Keratinocyte (primary cell): ENCODE measurements at regions not wholly inside any gene's neighbourhood (a gene's known extent, or its start where the extent isn't known, plus 50 kb on each side); places are given as distances from the start of the nearest gene placed in this dataset.

Source experiments
- DNase-seq: peaks from one replicate; pipeline ENCODE4 v3.0.0-alpha.2; 2011; ENCODE audit warnings: low read depth, missing footprints, low spot score
- FAIRE-seq: peaks from 2 replicates; lab custom pipeline; 2011; peaks lifted over from hg19 to GRCh38; lab: Jason Lieb, UNC
- H2AFZ ChIP-seq: 2 replicates; pipeline ENCODE4 v1.6.0; 2012; ENCODE audit warnings: low read length, control low read depth, inconsistent platforms; ENCODE audit not compliant: control insufficient read depth
- H3K27ac ChIP-seq: 2 replicates; pipeline ENCODE4 v1.5.1; 2011; ENCODE audit warnings: low read length; ENCODE audit not compliant: control insufficient read depth, insufficient read depth
- H3K27me3 ChIP-seq: 3 replicates; pipeline ENCODE4 v1.6.0; 2011; ENCODE audit warnings: low read length; ENCODE audit not compliant: control insufficient read depth, insufficient read depth; ENCODE audit errors: extremely low read depth
- H3K36me3 ChIP-seq, 2 experiments: 2 replicates in 1 of 2; 3 replicates in 1 of 2; pipeline ENCODE4 v1.5.1; 2011; ENCODE audit warnings: low read length in 2 of 2, mild to moderate bottlenecking in 1 of 2; ENCODE audit not compliant: control insufficient read depth in 2 of 2, insufficient read depth in 2 of 2; ENCODE audit errors: extremely low read depth in 1 of 2
- H3K4me1 ChIP-seq: 3 replicates; pipeline ENCODE4 v1.5.1; 2011; ENCODE audit warnings: low read length; ENCODE audit not compliant: control insufficient read depth, insufficient read depth; ENCODE audit errors: extremely low read depth
- H3K4me2 ChIP-seq: 3 replicates; pipeline ENCODE4 v1.6.0; 2011; ENCODE audit warnings: low read depth, low read length; ENCODE audit not compliant: control insufficient read depth, insufficient read depth; ENCODE audit errors: extremely low read depth
- H3K4me3 ChIP-seq, 3 experiments: fragments of 200-600 bp in 1 of 3; sonication (generic) in 1 of 3; 2 replicates in 2 of 3; 3 replicates in 1 of 3; pipeline ENCODE4 v1.5.1; 2011 to 2016; ENCODE audit warnings: low read length in 3 of 3, mild to moderate bottlenecking in 3 of 3, control low read depth in 2 of 3, inconsistent platforms in 1 of 3, low read depth in 1 of 3, mixed read lengths in 1 of 3, mixed run types in 1 of 3, moderate library complexity in 1 of 3; ENCODE audit not compliant: control insufficient read depth in 2 of 3, insufficient read depth in 2 of 3; ENCODE audit errors: extremely low read depth in 1 of 3
- H3K79me2 ChIP-seq: 2 replicates; pipeline ENCODE4 v1.6.0; 2012; ENCODE audit warnings: low read length; ENCODE audit not compliant: control insufficient read depth, insufficient read depth
- H3K9ac ChIP-seq: 3 replicates; pipeline ENCODE4 v1.6.0; 2011; ENCODE audit warnings: low read length; ENCODE audit not compliant: control insufficient read depth, insufficient read depth; ENCODE audit errors: extremely low read depth
- H3K9me1 ChIP-seq: 3 replicates; pipeline ENCODE4 v1.6.0; 2011; ENCODE audit warnings: low read length; ENCODE audit not compliant: control insufficient read depth, insufficient read depth; ENCODE audit errors: extremely low read depth
- H3K9me3 ChIP-seq: 2 replicates; pipeline ENCODE4 v1.5.1; 2012; ENCODE audit warnings: low read depth, low read length; ENCODE audit not compliant: control insufficient read depth
- H4K20me1 ChIP-seq: 3 replicates; pipeline ENCODE4 v1.6.0; 2011; ENCODE audit warnings: low read length; ENCODE audit not compliant: control insufficient read depth, insufficient read depth; ENCODE audit errors: extremely low read depth
- EZH2 ChIP-seq: IDR thresholded peaks from one replicate; pipeline ENCODE4 v1.6.1; 2012; ENCODE audit warnings: inconsistent platforms, mild to moderate bottlenecking, low read length, moderate library complexity
- dilution Hi-C: fragments of 300-500 bp; cut with MboI; formaldehyde crosslinking; loops from one replicate; pipeline ENCODE4 v1.7.0; 2020; ENCODE audit warnings: low sequenced_read_pairs; ENCODE audit not compliant: extremely low pct_ligation_motif_present
- TF ChIP-seq, protein P1 (sequence below), 3 experiments: IDR thresholded peaks in 1 of 3; conservative IDR thresholded peaks in 1 of 3; optimal IDR thresholded peaks in 1 of 3; 2 replicates in 2 of 3; 3 replicates in 1 of 3; pipeline versions ENCODE3 to v1.5.1; 2011; ENCODE audit warnings: low read length in 3 of 3, mild to moderate bottlenecking in 3 of 3, moderate library complexity in 2 of 3, control low read depth in 1 of 3, inconsistent platforms in 1 of 3; ENCODE audit not compliant: insufficient read depth in 2 of 3; ENCODE audit errors: extremely low read depth in 1 of 3

DNA sequence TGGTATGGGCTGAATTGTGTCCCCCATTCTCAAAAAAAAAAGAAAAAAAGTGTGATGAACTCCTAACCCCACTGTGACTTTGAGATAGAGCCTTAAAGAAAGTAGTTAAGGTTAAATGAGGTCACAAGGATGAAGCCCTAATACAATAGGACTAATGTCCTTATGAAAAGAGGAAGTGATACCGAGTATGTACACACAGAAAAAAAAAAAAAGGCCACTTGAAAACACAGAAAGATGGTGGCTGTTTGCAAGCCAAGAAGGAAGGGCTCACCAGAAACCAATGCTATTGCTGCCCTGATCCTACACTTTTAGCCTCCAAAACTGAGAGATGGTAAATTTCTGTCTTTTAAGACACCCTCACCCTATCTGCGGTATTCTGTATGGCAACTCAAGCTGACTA is 955.6 kb downstream of the PCDH17 start:
- Histone ChIP-seq H3K4me1 (no peaks in the 10 kb centered on the region), H3K4me2 (no peak overlapping the region), H3K4me3 (no peak overlapping the region), H2AFZ (no peak overlapping the region), H4K20me1 (no peaks in the 10 kb centered on the region), H3K27ac (no peak overlapping the region), H3K27me3 (no peaks in the 10 kb centered on the region), H3K9ac (no peak overlapping the region), H3K9me3 (no peaks in the 10 kb centered on the region), H3K36me3 (no peaks in the 10 kb centered on the region), H3K9me1 (no peaks in the 10 kb centered on the region), H3K79me2 (no peaks in the 10 kb centered on the region)
- dilution Hi-C loops: no loop called here
- DNase-seq (no peak), FAIRE-seq (no peak)
- TF ChIP-seq EZH2: no peak
- TF ChIP-seq, protein P1, sequence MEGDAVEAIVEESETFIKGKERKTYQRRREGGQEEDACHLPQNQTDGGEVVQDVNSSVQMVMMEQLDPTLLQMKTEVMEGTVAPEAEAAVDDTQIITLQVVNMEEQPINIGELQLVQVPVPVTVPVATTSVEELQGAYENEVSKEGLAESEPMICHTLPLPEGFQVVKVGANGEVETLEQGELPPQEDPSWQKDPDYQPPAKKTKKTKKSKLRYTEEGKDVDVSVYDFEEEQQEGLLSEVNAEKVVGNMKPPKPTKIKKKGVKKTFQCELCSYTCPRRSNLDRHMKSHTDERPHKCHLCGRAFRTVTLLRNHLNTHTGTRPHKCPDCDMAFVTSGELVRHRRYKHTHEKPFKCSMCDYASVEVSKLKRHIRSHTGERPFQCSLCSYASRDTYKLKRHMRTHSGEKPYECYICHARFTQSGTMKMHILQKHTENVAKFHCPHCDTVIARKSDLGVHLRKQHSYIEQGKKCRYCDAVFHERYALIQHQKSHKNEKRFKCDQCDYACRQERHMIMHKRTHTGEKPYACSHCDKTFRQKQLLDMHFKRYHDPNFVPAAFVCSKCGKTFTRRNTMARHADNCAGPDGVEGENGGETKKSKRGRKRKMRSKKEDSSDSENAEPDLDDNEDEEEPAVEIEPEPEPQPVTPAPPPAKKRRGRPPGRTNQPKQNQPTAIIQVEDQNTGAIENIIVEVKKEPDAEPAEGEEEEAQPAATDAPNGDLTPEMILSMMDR (optimal IDR thresholded peaks at IDR 0.05 in 1 of 3, IDR thresholded peaks at IDR 0.05 in 1 of 3, conservative IDR thresholded peaks at IDR 0.05 in 1 of 3; ENCODE audit: extremely low read depth in 1 of 3, insufficient read depth in 2 of 3, low read length in 3 of 3): no peak

DNA sequence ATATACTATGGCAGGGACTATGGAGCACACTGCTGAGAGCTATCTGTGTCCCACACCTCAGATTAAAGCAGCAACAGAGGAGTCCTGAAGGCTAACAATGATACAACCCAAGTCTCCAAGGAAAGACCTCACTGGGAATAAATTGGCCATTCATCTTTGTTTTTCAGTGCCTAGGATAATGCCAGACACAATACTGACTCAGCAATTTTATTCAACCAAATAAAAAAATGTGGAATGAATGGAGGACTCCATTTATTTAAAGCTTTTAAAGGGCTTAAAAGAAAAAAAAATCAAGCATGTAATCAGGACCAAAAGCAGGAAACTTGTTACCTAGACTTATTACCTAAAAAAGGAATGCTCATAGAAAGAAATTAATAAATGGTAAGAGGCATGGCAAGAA is 960.5 kb downstream of the PCDH17 start:
- no peak overlapping the region for H3K4me3 ChIP-seq
- H2AFZ ChIP-seq: no peak overlapping the region
- no peaks in the 10 kb centered on the region for H4K20me1 ChIP-seq
- H3K36me3 ChIP-seq: no peaks in the 10 kb centered on the region
- TF ChIP-seq, protein P1 (optimal IDR thresholded peaks at IDR 0.05 in 1 of 3, IDR thresholded peaks at IDR 0.05 in 1 of 3, conservative IDR thresholded peaks at IDR 0.05 in 1 of 3; ENCODE audit: extremely low read depth in 1 of 3, insufficient read depth in 2 of 3, low read length in 3 of 3): no peak
- no peak overlapping the region for H3K27ac ChIP-seq
- no peaks in the 10 kb centered on the region for H3K9me3 ChIP-seq
- FAIRE-seq (no peak), DNase-seq (no peak)
- H3K9me1 ChIP-seq: no peaks in the 10 kb centered on the region
- H3K9ac ChIP-seq: no peak overlapping the region
- no peaks in the 10 kb centered on the region for H3K79me2 ChIP-seq
- dilution Hi-C loops: no loop called here
- H3K27me3 ChIP-seq: no peaks in the 10 kb centered on the region
- no peak overlapping the region for H3K4me2 ChIP-seq
- no peaks in the 10 kb centered on the region for H3K4me1 ChIP-seq
